Neuronal stem cell (in vitro differentiated cells): ENCODE measurements at regions not wholly inside any gene's neighbourhood (a gene's known extent, or its start where the extent isn't known, plus 50 kb on each side); places are given as distances from the start of the nearest gene placed in this dataset.

ENCODE experiments used
- DNase-seq: peaks from one replicate; pipeline ENCODE4 v3.0.0-alpha.2; 2013; ENCODE audit warnings: low spot score
- H2AFZ ChIP-seq: one replicate; pipeline ENCODE4 v1.6.1; 2013; ENCODE audit warnings: mild to moderate bottlenecking, low read length, inconsistent platforms
- H2AK5ac ChIP-seq: 2 replicates; pipeline ENCODE4 v1.6.1; 2013; ENCODE audit warnings: low read depth, mild to moderate bottlenecking, inconsistent platforms, low read length, moderate library complexity, mixed read lengths
- H2BK120ac ChIP-seq: 2 replicates; pipeline ENCODE4 v1.6.1; 2013; ENCODE audit warnings: low read depth, mild to moderate bottlenecking, inconsistent platforms, low read length, moderate library complexity, mixed read lengths
- H2BK12ac ChIP-seq: one replicate; pipeline ENCODE4 v1.6.1; 2013; ENCODE audit warnings: low read length, inconsistent platforms
- H2BK15ac ChIP-seq: 2 replicates; pipeline ENCODE4 v1.6.1; 2013; ENCODE audit warnings: mild to moderate bottlenecking, low read length, inconsistent platforms, mixed read lengths
- H2BK5ac ChIP-seq: one replicate; pipeline ENCODE4 v1.6.1; 2013; ENCODE audit warnings: inconsistent platforms, mild to moderate bottlenecking, low read length, moderate library complexity
- H3K14ac ChIP-seq: one replicate; pipeline ENCODE4 v1.6.1; 2013; ENCODE audit warnings: low read length, inconsistent platforms
- H3K18ac ChIP-seq: 2 replicates; pipeline ENCODE4 v1.6.1; 2013; ENCODE audit warnings: low read length, inconsistent platforms
- H3K23ac ChIP-seq: 2 replicates; pipeline ENCODE4 v1.6.1; 2013; ENCODE audit warnings: low read depth, mild to moderate bottlenecking, mixed read lengths, low read length, inconsistent platforms; ENCODE audit not compliant: poor library complexity
- H3K27ac ChIP-seq: replicated peaks from 3 replicates; pipeline ENCODE4 v1.5.1; 2013; ENCODE audit warnings: low read length, inconsistent platforms
- H3K27me3 ChIP-seq, 3 experiments: 2 replicates each; pipeline ENCODE4 v1.6.1; 2013; ENCODE audit warnings: low read length in 3 of 3, mild to moderate bottlenecking in 2 of 3, inconsistent platforms in 1 of 3, low read depth in 1 of 3, mixed read lengths in 1 of 3, moderate library complexity in 1 of 3; ENCODE audit not compliant: control insufficient read depth in 3 of 3, insufficient read depth in 3 of 3
- H3K36me3 ChIP-seq, 2 donors: replicated peaks in 1 of 2; 2 replicates each; pipeline ENCODE4 v1.6.1; 2013; ENCODE audit warnings: low read length in 2 of 2; ENCODE audit not compliant: control insufficient read depth in 2 of 2, insufficient read depth in 2 of 2
- H3K4ac ChIP-seq: 2 replicates; pipeline ENCODE4 v1.6.1; 2013; ENCODE audit warnings: inconsistent platforms, mild to moderate bottlenecking, low read length, moderate library complexity
- H3K4me1 ChIP-seq, 2 donors: 1 replicate in 1 of 2; 2 replicates in 1 of 2; pipeline ENCODE4 v1.6.1; 2013; ENCODE audit warnings: low read length in 2 of 2, low read depth in 1 of 2; ENCODE audit not compliant: control insufficient read depth in 2 of 2, insufficient read depth in 1 of 2
- H3K4me2 ChIP-seq: one replicate; pipeline ENCODE4 v1.6.1; 2013; ENCODE audit warnings: mild to moderate bottlenecking, low read length, inconsistent platforms; ENCODE audit not compliant: insufficient read depth, poor library complexity, severe bottlenecking
- H3K4me3 ChIP-seq, 2 donors: 2 replicates each; pipeline ENCODE4 v1.5.1; 2013; ENCODE audit warnings: low read length in 2 of 2, mild to moderate bottlenecking in 2 of 2, inconsistent platforms in 1 of 2, moderate library complexity in 1 of 2
- H3K79me1 ChIP-seq: one replicate; pipeline ENCODE4 v1.6.1; 2013; ENCODE audit warnings: low read depth, mild to moderate bottlenecking, inconsistent platforms, low read length, moderate library complexity
- H3K9ac ChIP-seq: one replicate; pipeline ENCODE4 v1.6.1; 2013; ENCODE audit warnings: mild to moderate bottlenecking, low read depth, low read length, inconsistent platforms; ENCODE audit not compliant: poor library complexity
- H3K9me3 ChIP-seq, 2 donors: replicated peaks in 1 of 2; 2 replicates each; pipeline versions ENCODE3 to v1.6.1; 2013; ENCODE audit warnings: low read length in 2 of 2, mild to moderate bottlenecking in 2 of 2, inconsistent platforms in 1 of 2, low read depth in 1 of 2, mixed read lengths in 1 of 2, moderate library complexity in 1 of 2; ENCODE audit not compliant: control insufficient read depth in 2 of 2, insufficient read depth in 1 of 2
- H4K8ac ChIP-seq: one replicate; pipeline ENCODE4 v1.6.1; 2013; ENCODE audit warnings: low read depth, mild to moderate bottlenecking, inconsistent platforms, low read length, moderate library complexity
- H4K91ac ChIP-seq: one replicate; pipeline ENCODE4 v1.6.1; 2013; ENCODE audit warnings: low read length, low read depth, mild to moderate bottlenecking, inconsistent platforms; ENCODE audit not compliant: poor library complexity
- WGBS, 2 donors: extraction: QIAGEN DNeasy Blood & Tissue Kit; methylation state at CpG; one replicate each; pipeline ENCODE4 v1.1.7; 2013; ENCODE audit warnings: missing lambda C conversion rate in 2 of 2, mixed read lengths in 1 of 2; ENCODE audit not compliant: insufficient read length in 2 of 2, insufficient replicate concordance in 1 of 2; ENCODE audit errors: extremely low coverage in 2 of 2; 5-methylcytosine and 5-hydroxymethylcytosine counted together

DNA sequence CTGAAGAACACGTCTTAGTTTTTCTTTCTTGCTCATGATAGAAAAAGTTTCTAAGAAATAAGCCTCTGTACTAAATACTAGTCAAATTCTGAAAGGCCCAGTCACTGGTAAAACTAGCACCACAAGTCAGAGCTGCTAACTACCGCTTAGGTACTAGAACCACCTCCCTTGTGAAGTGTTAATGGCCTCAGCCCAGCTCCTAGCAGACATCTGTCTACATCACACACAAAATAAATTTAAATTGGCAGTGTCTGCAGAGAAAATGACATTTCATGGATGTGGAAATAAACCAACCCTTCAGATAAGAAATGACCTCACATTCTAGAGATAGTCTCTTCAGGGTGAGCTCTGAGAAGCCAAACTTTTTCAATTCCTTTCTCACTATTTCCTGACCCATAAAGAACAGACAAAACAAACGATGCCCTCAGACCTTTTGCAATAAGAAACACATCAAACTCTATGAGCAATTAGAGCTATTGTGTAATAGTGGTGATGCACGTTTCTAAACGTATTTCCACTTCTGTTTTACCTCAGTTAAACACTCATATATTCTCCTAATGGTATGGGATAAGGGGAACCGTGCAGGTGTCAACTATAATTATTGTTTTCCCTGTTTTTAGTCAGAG, 70.3 kb upstream of the DSG1 start:
- Histone ChIP-seq H3K9me3 (peaks cover 0 to 2% of the 10 kb centered on the region in 2 donors), H2AFZ (no peak overlapping the region), H3K4me1 (peaks cover 14 to 18% of the 10 kb centered on the region in 2 donors), H2BK5ac (no peak overlapping the region), H3K9ac (no peak overlapping the region), H2AK5ac (no peak overlapping the region), H3K14ac (no peak overlapping the region), H2BK15ac (no peak overlapping the region), H3K79me1 (no peaks in the 10 kb centered on the region), H3K4me2 (no peak overlapping the region), H3K23ac (no peak overlapping the region), H4K91ac (no peak overlapping the region), H3K36me3 (no peaks in the 10 kb centered on the region), H3K18ac (no peak overlapping the region), H3K4ac (no peak overlapping the region), H4K8ac (no peak overlapping the region), H3K4me3 (no peak overlapping the region), H3K27me3 (no peaks in the 10 kb centered on the region), H2BK120ac (no peak overlapping the region), H3K27ac (no peak overlapping the region), H2BK12ac (no peak overlapping the region)
- DNase-seq = no peak
- WGBS, 2 donors = no CpG with 5 or more reads among the region's 6 CpGs

- no peak overlapping the region for H3K9ac ChIP-seq
- no peaks in the 10 kb centered on the region for H3K79me1 ChIP-seq
- no peak overlapping the region for H3K23ac ChIP-seq
- peak overlapping the region; percentile 52 for H2AFZ ChIP-seq
- no peak overlapping the region for H2BK15ac ChIP-seq
- no peak overlapping the region for H2BK5ac ChIP-seq
- no peak overlapping the region for H3K14ac ChIP-seq
- no peak overlapping the region for H4K91ac ChIP-seq
- H3K9me3 ChIP-seq = no peaks in the 10 kb centered on the region
- no peak overlapping the region for H3K27ac ChIP-seq
- no peak overlapping the region for H3K4me3 ChIP-seq
- H2AK5ac ChIP-seq = no peak overlapping the region
- H3K4me1 ChIP-seq = peaks cover 10 to 17% of the 10 kb centered on the region in 2 donors
- H2BK120ac ChIP-seq = no peak overlapping the region
- no peak overlapping the region for H3K4me2 ChIP-seq
- no peaks in the 10 kb centered on the region for H3K36me3 ChIP-seq
- H3K27me3 ChIP-seq = no peaks in the 10 kb centered on the region
- no CpG with 5 or more reads among the region's 6 CpGs for WGBS, 2 donors
- H3K18ac ChIP-seq = no peak overlapping the region
- no peak for DNase-seq
- H3K4ac ChIP-seq = no peak overlapping the region
- no peak overlapping the region for H2BK12ac ChIP-seq
- no peak overlapping the region for H4K8ac ChIP-seq
Measured at GRCh38 chr18:31248783-31249521, 69.0 kb upstream of the DSG1 start.

DNA sequence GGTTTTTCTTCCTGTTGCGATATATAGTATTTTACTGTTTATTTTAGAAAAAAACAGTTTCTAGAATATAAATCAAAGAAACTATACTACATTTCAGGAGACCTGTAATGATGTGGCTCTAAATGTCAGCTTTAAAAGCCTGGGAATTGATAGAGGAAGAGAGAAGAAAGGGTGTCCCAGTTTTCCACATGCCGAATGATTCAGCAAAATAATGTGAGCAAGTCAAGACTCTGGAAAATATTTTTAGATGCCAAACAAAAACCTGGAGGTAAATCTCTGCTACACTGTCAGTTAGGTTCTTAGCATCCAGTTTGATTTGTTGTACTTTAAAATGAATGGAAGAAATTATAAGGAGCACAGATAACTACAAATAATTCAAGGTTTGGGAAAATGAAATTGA, 67.1 kb upstream of the DSG1 start:
- H4K91ac ChIP-seq = no peak overlapping the region
- no peak overlapping the region for H2BK5ac ChIP-seq
- no peak overlapping the region for H2AK5ac ChIP-seq
- H3K4me3 ChIP-seq = no peak overlapping the region
- H3K9ac ChIP-seq = no peak overlapping the region
- peaks cover 2 to 3% of the 10 kb centered on the region in 2 donors for H3K4me1 ChIP-seq
- no peak overlapping the region for H3K23ac ChIP-seq
- no peak for DNase-seq
- H3K9me3 ChIP-seq = no peaks in the 10 kb centered on the region
- no peak overlapping the region for H2BK12ac ChIP-seq
- no peak overlapping the region for H4K8ac ChIP-seq
- H2AFZ ChIP-seq = no peak overlapping the region
- H2BK120ac ChIP-seq = no peak overlapping the region
- no peak overlapping the region for H2BK15ac ChIP-seq
- H3K14ac ChIP-seq = no peak overlapping the region
- H3K79me1 ChIP-seq = no peaks in the 10 kb centered on the region
- H3K4me2 ChIP-seq = no peak overlapping the region
- no peak overlapping the region for H3K18ac ChIP-seq
- no peaks in the 10 kb centered on the region for H3K36me3 ChIP-seq
- no CpG with 5 or more reads among the region's 2 CpGs for WGBS, 2 donors
- no peaks in the 10 kb centered on the region for H3K27me3 ChIP-seq
- H3K4ac ChIP-seq = no peak overlapping the region
- no peak overlapping the region for H3K27ac ChIP-seq

- H3K18ac ChIP-seq = no peak overlapping the region
- no CpG with 5 or more reads among the region's 1 CpG for WGBS, 2 donors
- H3K14ac ChIP-seq = no peak overlapping the region
- H3K36me3 ChIP-seq = no peaks in the 10 kb centered on the region
- no peak overlapping the region for H4K91ac ChIP-seq
- no peak overlapping the region for H2BK5ac ChIP-seq
- H2BK120ac ChIP-seq = no peak overlapping the region
- H3K4ac ChIP-seq = no peak overlapping the region
- H2BK12ac ChIP-seq = no peak overlapping the region
- H2BK15ac ChIP-seq = no peak overlapping the region
- no peak overlapping the region for H3K27ac ChIP-seq
- H3K27me3 ChIP-seq = no peaks in the 10 kb centered on the region
- H3K4me1 ChIP-seq = peaks cover 0 to 3% of the 10 kb centered on the region in 2 donors
- H3K9ac ChIP-seq = no peak overlapping the region
- H3K4me3 ChIP-seq = no peak overlapping the region
- no peak overlapping the region for H2AFZ ChIP-seq
- H3K79me1 ChIP-seq = no peaks in the 10 kb centered on the region
- DNase-seq = no peak
- no peak overlapping the region for H3K4me2 ChIP-seq
- no peak overlapping the region for H3K23ac ChIP-seq
- H4K8ac ChIP-seq = no peak overlapping the region
- H3K9me3 ChIP-seq = no peaks in the 10 kb centered on the region
- no peak overlapping the region for H2AK5ac ChIP-seq
Measured at GRCh38 chr18:31252522-31252921, 65.4 kb upstream of the DSG1 start.
